IMR-90 (cell line): ENCODE measurements at regions not wholly inside any gene's neighbourhood (a gene's known extent, or its start where the extent isn't known, plus 50 kb on each side); places are given as distances from the start of the nearest gene placed in this dataset.

Experiments
- ATAC-seq: fragments of 200-7000 bp; cut with Tn5 transposase; 2 replicates; pipeline ENCODE4 v1.9.1; 2020; ENCODE audit warnings: low read depth, mild to moderate bottlenecking, moderate library complexity
- BruUV-seq: library from RNA; stranded (reverse); fragments of 400-500 nt; replicated peaks from 2 replicates; lab custom pipeline; 2021; lab: Mats Ljungman, UMichigan
- CTCF ChIA-PET: fragments of 300-600 bp; formaldehyde crosslinking; extraction: SDS; loops from one replicate; lab custom pipeline; 2021; ENCODE audit warnings: antibody characterized with exemption; lab: Yijun Ruan, JAX
- POLR2A ChIA-PET: fragments of 300-600 bp; sonication (Branson Sonifier 250); formaldehyde crosslinking; loops from one replicate; lab custom pipeline; 2022; ENCODE audit warnings: antibody characterized with exemption; ENCODE audit not compliant: unreplicated experiment; lab: Charles Lee
- DNase-seq: peaks from one replicate; pipeline ENCODE4 v3.0.0; 2013
- H2AFZ ChIP-seq: replicated peaks from 2 replicates; pipeline ENCODE3; 2013; ENCODE audit warnings: low read length, mild to moderate bottlenecking; ENCODE audit not compliant: poor library complexity
- H2AK5ac ChIP-seq: 2 replicates; pipeline ENCODE4 v1.6.1; 2013; ENCODE audit warnings: low read depth, low read length, inconsistent platforms
- H2AK9ac ChIP-seq: replicated peaks from 2 replicates; pipeline ENCODE3; 2013; ENCODE audit warnings: mild to moderate bottlenecking, low read depth, low read length, moderate library complexity; ENCODE audit not compliant: poor library complexity
- H2BK120ac ChIP-seq: 2 replicates; pipeline ENCODE4 v1.6.1; 2013; ENCODE audit warnings: low read depth, low read length, inconsistent platforms
- H2BK15ac ChIP-seq: 3 replicates; pipeline ENCODE4 v1.6.1; 2013; ENCODE audit warnings: low read depth, low read length, inconsistent platforms
- H2BK20ac ChIP-seq: 2 replicates; pipeline ENCODE4 v1.6.1; 2013; ENCODE audit warnings: low read depth, mild to moderate bottlenecking, inconsistent platforms, low read length, moderate library complexity
- H2BK5ac ChIP-seq: 2 replicates; pipeline ENCODE4 v1.6.1; 2013; ENCODE audit warnings: mild to moderate bottlenecking, low read depth, low read length, inconsistent platforms; ENCODE audit not compliant: poor library complexity, severe bottlenecking
- H3K14ac ChIP-seq: replicated peaks from 2 replicates; pipeline ENCODE4 v1.6.1; 2013; ENCODE audit warnings: low read depth, low read length, inconsistent platforms
- H3K18ac ChIP-seq: 2 replicates; pipeline ENCODE4 v1.6.1; 2013; ENCODE audit warnings: low read depth, low read length, control low read depth
- H3K23ac ChIP-seq: 2 replicates; pipeline ENCODE4 v1.6.1; 2013; ENCODE audit warnings: low read depth, low read length, inconsistent platforms
- H3K27ac ChIP-seq: 2 replicates; pipeline ENCODE4 v1.5.1; 2013; ENCODE audit warnings: mild to moderate bottlenecking, control low read depth, low read length; ENCODE audit not compliant: insufficient read depth
- H3K27me3 ChIP-seq: 2 replicates; pipeline ENCODE4 v1.6.1; 2013; ENCODE audit warnings: low read length; ENCODE audit not compliant: control insufficient read depth, insufficient read depth
- H3K36me3 ChIP-seq: 2 replicates; pipeline ENCODE4 v1.6.1; 2013; ENCODE audit warnings: low read length, mixed read lengths; ENCODE audit not compliant: control insufficient read depth, insufficient read depth
- H3K4ac ChIP-seq: 2 replicates; pipeline ENCODE4 v1.6.1; 2013; ENCODE audit warnings: low read depth, low read length, inconsistent platforms
- H3K4me1 ChIP-seq: 2 replicates; pipeline ENCODE4 v1.6.1; 2013; ENCODE audit warnings: low read length, mixed read lengths; ENCODE audit not compliant: control insufficient read depth, insufficient read depth
- H3K4me2 ChIP-seq: 2 replicates; pipeline ENCODE4 v1.6.1; 2013; ENCODE audit warnings: low read depth, mild to moderate bottlenecking, control low read depth, low read length, moderate library complexity
- H3K4me3 ChIP-seq: 2 replicates; pipeline ENCODE4 v1.5.1; 2013; ENCODE audit warnings: low read depth, mild to moderate bottlenecking, control low read depth, low read length, moderate library complexity; ENCODE audit not compliant: insufficient read depth
- H3K56ac ChIP-seq: 2 replicates; pipeline ENCODE4 v1.6.1; 2013; ENCODE audit warnings: low read length, inconsistent platforms; ENCODE audit not compliant: insufficient read depth; ENCODE audit errors: extremely low read depth
- H3K79me1 ChIP-seq, 2 experiments: 2 replicates each; pipeline ENCODE4 v1.6.1; 2013; ENCODE audit warnings: low read length in 2 of 2, inconsistent platforms in 1 of 2, low read depth in 1 of 2
- H3K9ac ChIP-seq: 2 replicates; pipeline ENCODE4 v1.6.1; 2013; ENCODE audit warnings: low read depth, low read length, control low read depth
- H3K9me1 ChIP-seq: 2 replicates; pipeline ENCODE4 v1.6.1; 2013; ENCODE audit warnings: low read length, inconsistent platforms; ENCODE audit not compliant: insufficient read depth
- H3K9me3 ChIP-seq: 2 replicates; pipeline ENCODE4 v1.6.1; 2013; ENCODE audit warnings: low read length; ENCODE audit not compliant: control insufficient read depth, insufficient read depth
- H4K20me1 ChIP-seq: 2 replicates; pipeline ENCODE4 v1.6.1; 2013; ENCODE audit warnings: low read length, inconsistent platforms; ENCODE audit not compliant: insufficient read depth
- H4K5ac ChIP-seq: 2 replicates; pipeline ENCODE4 v1.6.1; 2013; ENCODE audit warnings: mild to moderate bottlenecking, low read depth, low read length, control low read depth
- H4K8ac ChIP-seq, 2 experiments: 2 replicates each; pipeline ENCODE4 v1.6.1; 2013; ENCODE audit warnings: low read depth in 2 of 2, low read length in 2 of 2, control low read depth in 1 of 2, inconsistent platforms in 1 of 2
- H4K91ac ChIP-seq: 2 replicates; pipeline ENCODE4 v1.6.1; 2013; ENCODE audit warnings: low read depth, low read length, inconsistent platforms; ENCODE audit not compliant: insufficient read depth
- CHD1 ChIP-seq: IDR thresholded peaks from 2 replicates; pipeline ENCODE4 v1.6.1; 2012; ENCODE audit warnings: low read depth, low read length, improper control_type of control experiment
- MAFK ChIP-seq: IDR thresholded peaks from 2 replicates; pipeline ENCODE4 v1.6.1; 2012; ENCODE audit warnings: low read depth, low read length, improper control_type of control experiment
- USF2 ChIP-seq: fragments of 150-350 bp; IDR thresholded peaks from 2 replicates; pipeline ENCODE4 v1.6.1; 2017; ENCODE audit warnings: mild to moderate bottlenecking, antibody characterized with exemption, low read length, low read depth
- WGBS, 2 experiments: methylation state at CpG; one replicate each; pipeline versions ENCODE4 v1.1.5 to v1.1.7; 2013; ENCODE audit warnings: missing lambda C conversion rate in 2 of 2; ENCODE audit not compliant: insufficient read length in 1 of 2; ENCODE audit errors: extremely low coverage in 2 of 2; 5-methylcytosine and 5-hydroxymethylcytosine counted together
- dilution Hi-C: fragments of 300-500 bp; cut with HindIII; formaldehyde crosslinking; loops from one replicate; pipeline ENCODE4 v1.14.3; 2018; ENCODE audit warnings: low sequenced_read_pairs; ENCODE audit not compliant: unreplicated experiment
- in situ Hi-C: fragments of 300-500 bp; cut with MboI; formaldehyde crosslinking; loops from 3 replicates; pipeline ENCODE4 v1.14.3; 2019; ENCODE audit warnings: low sequenced_read_pairs, inconsistent platforms, mixed read lengths
- intact Hi-C: fragments of 100-400 bp; cut with micrococcal nuclease; formaldehyde crosslinking; loops from 2 replicates; pipeline ENCODE4 v1.10.0; 2022
- TF ChIP-seq, protein P1 (sequence below): conservative IDR thresholded peaks from 2 replicates; pipeline ENCODE4 v1.5.1; 2012; ENCODE audit warnings: mild to moderate bottlenecking, low read depth, low read length, improper control_type of control experiment

GRCh38 chr2:12075603-12076002 is 329.2 kb downstream of the LPIN1 start:
- H2BK120ac ChIP-seq: no peak overlapping the region
- H3K9me3 ChIP-seq: no peaks in the 10 kb centered on the region
- H4K20me1 ChIP-seq: no peaks in the 10 kb centered on the region
- no peaks in the 10 kb centered on the region for H3K9me1 ChIP-seq
- H4K91ac ChIP-seq: no peak overlapping the region
- no TSS peak for BruUV-seq
- H4K8ac ChIP-seq: no peak overlapping the region
- no peak overlapping the region for H2BK20ac ChIP-seq
- no peaks in the 10 kb centered on the region for H3K36me3 ChIP-seq
- H3K4ac ChIP-seq: no peak overlapping the region
- H3K4me3 ChIP-seq: no peak overlapping the region
- no peak for TF ChIP-seq USF2
- no peak for TF ChIP-seq CHD1
- TF ChIP-seq, protein P1, sequence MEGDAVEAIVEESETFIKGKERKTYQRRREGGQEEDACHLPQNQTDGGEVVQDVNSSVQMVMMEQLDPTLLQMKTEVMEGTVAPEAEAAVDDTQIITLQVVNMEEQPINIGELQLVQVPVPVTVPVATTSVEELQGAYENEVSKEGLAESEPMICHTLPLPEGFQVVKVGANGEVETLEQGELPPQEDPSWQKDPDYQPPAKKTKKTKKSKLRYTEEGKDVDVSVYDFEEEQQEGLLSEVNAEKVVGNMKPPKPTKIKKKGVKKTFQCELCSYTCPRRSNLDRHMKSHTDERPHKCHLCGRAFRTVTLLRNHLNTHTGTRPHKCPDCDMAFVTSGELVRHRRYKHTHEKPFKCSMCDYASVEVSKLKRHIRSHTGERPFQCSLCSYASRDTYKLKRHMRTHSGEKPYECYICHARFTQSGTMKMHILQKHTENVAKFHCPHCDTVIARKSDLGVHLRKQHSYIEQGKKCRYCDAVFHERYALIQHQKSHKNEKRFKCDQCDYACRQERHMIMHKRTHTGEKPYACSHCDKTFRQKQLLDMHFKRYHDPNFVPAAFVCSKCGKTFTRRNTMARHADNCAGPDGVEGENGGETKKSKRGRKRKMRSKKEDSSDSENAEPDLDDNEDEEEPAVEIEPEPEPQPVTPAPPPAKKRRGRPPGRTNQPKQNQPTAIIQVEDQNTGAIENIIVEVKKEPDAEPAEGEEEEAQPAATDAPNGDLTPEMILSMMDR: no peak
- TF ChIP-seq MAFK: no peak
- in situ Hi-C loops: no loop called here
- no peak overlapping the region for H2AK9ac ChIP-seq
- dilution Hi-C loops: no loop called here
- no peak overlapping the region for H3K14ac ChIP-seq
- no peak for ATAC-seq
- WGBS, 2 experiments: no CpG with 5 or more reads among the region's 3 CpGs
- no peaks in the 10 kb centered on the region for H3K27me3 ChIP-seq
- no peak overlapping the region for H4K5ac ChIP-seq
- no peaks in the 10 kb centered on the region for H3K79me1 ChIP-seq
- intact Hi-C loops: no loop called here
- H2BK5ac ChIP-seq: no peak overlapping the region
- H3K18ac ChIP-seq: no peak overlapping the region
- H3K56ac ChIP-seq: no peak overlapping the region
- H2AFZ ChIP-seq: no peak overlapping the region
- no peak for DNase-seq
- H3K4me2 ChIP-seq: no peak overlapping the region
- POLR2A ChIA-PET: no interaction called here
- 0 out of 2 replicates have a peak, but pooled peaks cover 2% of the 10 kb centered on the region for H3K4me1 ChIP-seq
- no peak overlapping the region for H3K23ac ChIP-seq
- CTCF ChIA-PET: no interaction called here
- H2AK5ac ChIP-seq: no peak overlapping the region
- H3K27ac ChIP-seq: no peak overlapping the region
- H3K9ac ChIP-seq: no peak overlapping the region
- no peak overlapping the region for H2BK15ac ChIP-seq
